Activated T-cell treated with anti-CD3 and anti-CD28 coated beads, Interleukin-2, amount 50 U/mL, for 48 hours (primary cell): ENCODE measurements at regions not wholly inside any gene's neighbourhood (a gene's known extent, or its start where the extent isn't known, plus 50 kb on each side); places are given as distances from the start of the nearest gene placed in this dataset.

Source experiments
- DNase-seq, 2 experiments: peaks; one replicate each; pipeline ENCODE4 v3.0.0-alpha.2; 2020

GRCh38 chr11:128066399-128066798, 521.0 kb downstream of the ETS1 start:
- no peak for DNase-seq

DNA sequence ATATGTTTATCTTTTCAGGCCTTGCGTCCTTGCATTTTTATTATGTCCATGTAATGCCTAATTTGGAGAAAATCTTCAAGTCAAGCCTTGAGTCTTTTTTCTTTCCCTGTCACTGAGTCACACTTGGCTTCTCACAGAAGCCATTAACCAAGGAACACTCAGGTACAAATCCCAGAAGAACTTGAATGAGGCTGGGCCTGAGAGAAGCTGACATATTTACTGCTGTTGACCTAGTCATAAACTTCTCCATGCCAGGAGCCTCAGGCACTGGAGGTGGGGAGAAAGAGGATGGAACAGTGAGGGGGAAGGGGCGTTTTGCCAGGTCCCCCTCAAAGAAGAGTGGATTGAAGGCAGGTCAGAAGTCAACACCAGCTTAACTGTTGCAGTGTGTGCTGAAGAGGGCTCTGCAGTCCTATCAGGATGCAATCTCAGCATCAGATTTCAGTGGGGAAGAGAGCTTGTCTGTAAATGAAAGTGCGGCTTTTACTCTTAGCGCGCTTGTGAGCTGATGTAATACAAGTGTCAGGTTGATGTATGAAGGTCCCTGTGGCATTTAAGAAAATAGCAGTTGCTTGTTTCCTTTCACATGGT, 526.0 kb downstream of the ETS1 start:
- DNase-seq = no peak

DNA sequence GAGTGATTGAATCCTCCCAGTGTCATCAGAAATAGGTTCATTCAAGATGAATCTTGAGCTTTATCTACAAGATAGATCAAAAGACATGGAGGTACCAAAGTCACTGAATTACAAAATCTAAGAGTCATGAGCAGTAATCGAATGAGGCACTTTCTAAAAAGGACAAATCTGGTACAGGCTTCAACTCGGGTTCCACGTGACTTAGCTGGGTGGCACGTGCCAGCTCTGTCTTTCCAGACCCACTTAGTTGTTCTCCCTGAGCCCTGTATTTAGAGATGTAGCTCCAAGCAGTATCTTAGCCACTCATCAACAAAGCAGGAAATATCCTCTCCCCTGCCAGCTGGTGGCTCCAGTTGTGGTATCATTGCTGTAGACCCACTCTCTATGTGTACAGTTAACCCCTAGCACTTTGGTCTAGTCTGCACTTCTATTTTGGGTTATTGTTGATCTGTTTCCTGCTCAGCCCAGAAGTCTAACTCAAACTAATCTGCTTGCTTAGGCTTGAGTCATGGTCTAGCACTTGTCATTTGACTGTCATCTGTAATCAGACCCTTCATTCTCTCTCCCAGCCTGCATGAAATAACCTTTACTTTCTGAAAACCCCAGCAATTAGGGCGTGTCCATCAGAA, 528.7 kb downstream of the ETS1 start:
- no peak for DNase-seq

- no peak for DNase-seq
Observed at GRCh38 chr11:128057786-128058395, 529.5 kb downstream of the ETS1 start.

- no peak for DNase-seq
Observed at GRCh38 chr11:128055576-128056217, 531.7 kb downstream of the ETS1 start.

DNA sequence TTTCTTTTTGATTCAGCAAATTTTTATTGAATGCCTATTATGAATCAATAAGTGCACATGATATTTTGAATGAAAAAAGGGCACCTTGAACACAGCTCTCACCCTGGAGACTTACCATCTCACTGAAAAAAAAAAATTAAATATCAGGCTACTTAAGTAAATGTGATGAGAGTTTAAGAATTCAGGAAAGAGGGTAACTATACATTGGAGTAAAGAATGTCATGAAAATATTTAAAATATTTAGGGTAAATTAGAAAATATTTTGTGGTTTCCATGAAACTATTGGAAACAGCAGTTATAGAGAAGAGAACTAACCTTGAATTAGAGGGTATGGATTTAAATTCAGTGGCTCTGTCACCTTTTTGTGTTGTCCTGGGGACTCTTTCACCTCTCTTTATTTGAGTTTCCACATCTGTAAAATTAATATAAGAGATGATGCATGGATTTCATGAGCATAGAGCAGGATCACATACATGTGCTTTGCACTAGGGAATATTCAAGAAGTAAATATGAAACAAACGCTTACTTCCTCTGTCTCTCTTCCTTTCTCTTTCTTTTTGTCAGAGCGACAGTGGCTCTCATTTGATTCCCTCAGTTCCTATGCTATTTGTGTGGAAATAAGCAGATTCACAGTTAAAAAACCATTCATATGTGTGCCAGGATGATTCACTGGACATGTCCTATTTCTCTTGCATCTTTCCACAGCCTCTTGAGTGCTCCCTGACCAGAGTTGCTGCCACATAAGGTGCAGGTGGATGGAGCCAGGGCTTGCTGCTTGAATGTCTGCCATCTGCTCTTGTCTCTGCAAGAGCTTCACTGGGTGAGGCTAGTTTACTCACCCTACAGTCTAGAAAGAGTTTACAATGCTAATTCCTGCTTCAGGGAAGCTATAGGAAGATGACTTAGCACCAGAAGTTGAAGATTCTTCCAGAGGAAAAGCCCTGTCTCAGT, 533.1 kb downstream of the ETS1 start:
- no peak for DNase-seq

DNA sequence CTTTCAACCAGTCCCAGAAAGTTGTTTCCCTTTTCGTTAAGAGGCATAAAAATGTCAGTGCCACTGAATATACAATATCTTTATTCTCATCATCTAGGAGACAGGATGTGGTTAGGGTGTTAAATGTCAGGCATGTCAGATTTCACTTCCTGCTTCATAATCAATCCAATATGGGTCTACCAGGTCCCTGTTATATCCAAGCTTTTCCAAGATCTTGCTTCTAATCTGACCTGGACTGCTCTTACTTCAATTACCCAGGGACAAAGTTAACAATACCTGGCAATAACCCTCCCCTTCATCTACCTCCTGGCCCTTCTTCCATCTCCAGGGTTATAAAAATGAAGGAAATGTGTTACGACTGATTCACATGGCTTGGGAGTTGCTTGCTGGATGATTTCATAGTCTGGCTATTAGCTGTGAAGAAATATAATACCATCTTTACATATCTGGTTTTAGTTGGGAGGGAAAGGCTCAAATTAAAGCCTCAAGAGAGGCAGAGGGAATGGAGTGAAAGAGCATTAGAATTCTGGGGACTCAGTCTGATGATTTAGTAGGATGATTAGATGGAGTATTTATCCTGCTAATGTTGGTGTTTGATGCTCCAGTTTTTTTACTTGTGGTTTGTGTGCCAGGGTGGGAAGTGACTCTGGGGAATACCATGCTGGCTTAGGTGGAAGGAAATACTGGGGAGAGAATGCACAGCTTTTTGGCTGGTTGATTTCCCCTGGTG, 534.3 kb downstream of the ETS1 start:
- no peak for DNase-seq

- DNase-seq = no peak
Observed at GRCh38 chr11:128048121-128048520, 539.2 kb downstream of the ETS1 start.

- no peak for DNase-seq
Observed at GRCh38 chr11:128047026-128047425, 540.3 kb downstream of the ETS1 start.

DNA sequence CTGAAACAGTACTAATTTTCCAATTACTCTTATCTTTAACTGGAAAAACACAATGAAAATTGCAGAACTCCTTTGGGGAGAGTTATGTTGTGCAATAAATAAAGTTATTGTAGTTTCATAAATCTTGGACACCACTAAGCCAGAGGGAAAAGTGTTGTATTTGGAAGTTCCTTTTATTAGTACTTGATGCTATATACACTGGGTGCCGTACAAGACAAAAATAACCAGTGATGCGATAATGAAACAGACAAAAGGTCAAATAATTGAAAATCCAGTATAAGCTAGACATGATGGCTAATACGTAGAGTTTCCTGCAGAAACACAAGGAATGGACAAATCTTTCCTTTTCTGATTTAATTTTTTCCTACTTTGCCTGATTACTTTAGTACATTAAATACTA, 541.1 kb downstream of the ETS1 start:
- no peak for DNase-seq

DNA sequence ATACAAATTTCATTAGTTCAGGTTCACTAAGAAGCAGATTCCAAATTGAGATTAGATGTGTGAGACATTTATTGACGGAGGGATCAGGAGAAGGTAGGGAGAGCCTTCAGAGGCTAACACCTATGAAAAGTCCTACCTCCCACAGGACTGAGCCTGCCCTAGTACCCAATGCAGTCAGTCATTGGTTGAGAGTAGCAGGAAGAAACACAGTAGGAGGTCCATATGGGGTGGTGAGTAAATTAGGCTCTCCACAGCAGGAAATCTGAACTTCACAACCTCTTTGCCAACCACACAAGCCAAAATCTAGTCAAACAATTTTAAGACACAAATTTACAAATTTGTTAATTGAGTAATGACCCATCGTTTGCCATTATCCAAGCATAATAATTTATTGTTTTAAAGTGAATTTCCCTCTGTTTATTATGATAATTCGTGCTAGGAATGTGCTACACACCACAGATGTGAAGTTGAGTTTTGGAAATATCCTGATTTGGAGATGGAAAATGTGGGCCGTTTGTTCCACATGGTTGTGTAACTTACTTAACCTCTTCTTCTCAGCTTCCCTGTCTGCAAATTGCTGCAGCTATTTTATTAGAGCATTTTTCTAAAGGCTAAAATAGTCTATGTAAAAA, 542.1 kb downstream of the ETS1 start:
- DNase-seq = no peak

DNA sequence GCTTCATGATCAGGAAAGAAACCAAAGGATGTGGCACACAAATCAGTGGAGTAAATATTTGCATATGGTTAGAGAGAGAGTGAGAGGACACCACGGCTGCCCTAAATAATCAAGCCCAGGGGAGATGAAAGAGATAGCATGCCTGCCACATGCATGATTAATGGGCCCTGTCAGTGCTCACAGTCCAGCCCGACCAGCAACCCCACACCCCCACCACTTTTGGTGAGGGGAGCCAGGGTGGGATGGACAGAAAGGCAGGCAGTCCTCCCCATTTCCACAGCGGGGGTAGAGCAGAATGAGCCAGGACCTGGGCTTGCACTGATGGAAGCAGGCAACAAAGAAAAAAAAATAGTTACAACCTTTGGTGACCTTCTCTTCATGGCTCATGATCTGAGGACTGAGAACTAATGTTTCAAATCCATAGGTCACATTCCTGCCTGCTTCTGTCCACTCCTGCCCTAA, 545.0 kb downstream of the ETS1 start:
- DNase-seq = no peak

DNA sequence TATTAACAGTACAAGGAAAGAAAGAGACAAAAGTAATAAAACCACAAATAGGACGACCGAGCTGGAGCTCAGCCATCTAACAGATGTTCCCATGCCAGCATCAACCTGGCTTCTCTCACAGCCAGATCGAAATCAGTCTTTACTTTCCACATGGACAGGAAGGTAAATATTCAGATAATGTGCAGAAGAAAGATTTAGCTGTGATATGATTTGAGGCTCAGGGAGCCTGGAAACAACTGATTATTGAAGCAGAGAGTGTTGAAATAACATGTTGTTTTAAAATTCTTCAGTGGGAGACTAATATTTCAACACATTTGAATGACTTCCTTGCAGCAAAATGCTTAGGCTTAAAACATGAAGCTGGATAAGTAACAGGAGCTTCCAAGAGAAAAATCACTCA, 546.8 kb downstream of the ETS1 start:
- no peak for DNase-seq

- peak; percentile 81 to 82 for DNase-seq
Observed at GRCh38 chr11:128039140-128040021, 548.0 kb downstream of the ETS1 start.

DNA sequence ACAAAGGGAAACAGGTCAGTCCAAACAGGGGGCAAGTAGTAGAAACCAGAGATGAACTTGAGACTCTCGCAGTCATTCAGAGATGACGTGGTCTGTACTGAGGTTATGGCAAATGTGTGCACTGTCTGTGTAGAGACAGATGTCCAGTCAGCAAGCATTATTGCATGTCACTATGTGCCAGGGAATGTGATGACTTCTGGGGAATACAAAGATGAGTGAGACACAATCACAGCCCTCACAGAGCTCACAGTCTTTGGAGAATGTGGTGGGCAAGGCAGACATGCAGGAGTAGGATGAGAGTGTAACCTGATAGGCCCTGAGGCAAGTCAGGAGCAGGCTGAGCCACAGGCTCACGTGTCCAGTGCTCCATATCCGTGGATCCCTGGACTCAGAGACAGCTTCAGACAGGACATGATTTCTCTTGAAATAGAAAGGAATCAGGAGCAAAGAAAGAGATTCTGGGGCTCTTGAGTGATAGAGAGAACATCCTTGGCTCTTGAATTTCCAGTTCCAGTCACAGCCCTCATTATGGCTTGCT, 550.7 kb downstream of the ETS1 start:
- no peak for DNase-seq

GRCh38 chr11:128036006-128036405, 551.4 kb downstream of the ETS1 start:
- no peak for DNase-seq

DNA sequence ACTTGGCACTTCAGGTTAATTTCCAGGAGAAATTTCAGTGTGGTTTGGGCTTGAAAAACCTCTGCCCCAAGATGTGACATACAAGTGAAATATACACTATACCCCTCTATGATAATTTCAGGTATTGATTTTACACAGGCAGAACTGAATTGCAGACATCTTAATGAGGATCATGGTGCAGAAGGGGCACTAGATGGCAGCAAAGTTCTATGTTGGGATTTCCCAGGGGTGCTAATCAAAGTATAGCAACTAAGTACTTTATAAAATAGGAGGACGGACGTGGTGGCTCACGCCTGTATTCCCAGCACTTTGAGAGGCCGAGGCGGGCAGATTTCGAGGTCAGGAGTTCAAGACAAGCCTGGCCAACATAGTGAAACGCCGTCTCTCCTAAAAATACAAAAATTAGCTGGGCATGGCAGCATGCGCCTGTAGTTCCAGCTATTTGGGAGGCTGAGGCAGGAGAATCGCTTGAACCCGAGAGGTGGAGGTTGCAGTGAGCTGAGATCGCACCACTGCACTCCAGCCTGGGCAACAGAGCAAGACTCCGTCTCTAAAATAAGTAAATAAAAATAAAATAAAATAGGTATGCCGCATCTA, 555.7 kb downstream of the ETS1 start:
- DNase-seq = peak; percentile 58 to 66

- DNase-seq = no peak
Observed at GRCh38 chr11:128029219-128029722, 558.1 kb downstream of the ETS1 start.

DNA sequence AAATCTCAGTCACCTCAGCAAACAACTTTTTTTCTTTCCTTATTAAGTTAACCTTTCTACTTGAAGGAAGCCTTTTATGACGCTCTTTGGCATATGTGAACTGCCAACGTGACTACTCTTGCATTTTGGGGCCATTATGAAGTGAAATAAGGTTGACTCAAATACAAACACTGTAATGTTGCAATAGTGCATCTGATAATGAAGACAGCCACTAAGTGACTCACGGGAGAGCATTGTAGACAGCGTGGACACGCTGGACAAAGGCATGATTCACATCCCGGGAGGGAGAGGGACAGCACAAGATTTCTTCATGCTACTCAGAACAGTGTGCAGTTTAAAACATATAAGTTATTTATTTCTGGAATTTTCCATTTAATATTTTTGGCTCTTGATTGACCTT, 560.8 kb downstream of the ETS1 start:
- DNase-seq = no peak

- DNase-seq = no peak
Observed at GRCh38 chr11:128022761-128023160, 564.6 kb downstream of the ETS1 start.
